GM19025 (cell line): ENCODE measurements at regions not wholly inside any gene's neighbourhood (a gene's known extent, or its start where the extent isn't known, plus 50 kb on each side); places are given as distances from the start of the nearest gene placed in this dataset.

Source experiments
- ATAC-seq: cut with Tn5 transposase; IDR thresholded peaks from one replicate; pipeline ENCODE4 v1.9.1; 2021; ENCODE audit warnings: mild to moderate bottlenecking, low read depth, moderate library complexity; ENCODE audit not compliant: unreplicated experiment

DNA sequence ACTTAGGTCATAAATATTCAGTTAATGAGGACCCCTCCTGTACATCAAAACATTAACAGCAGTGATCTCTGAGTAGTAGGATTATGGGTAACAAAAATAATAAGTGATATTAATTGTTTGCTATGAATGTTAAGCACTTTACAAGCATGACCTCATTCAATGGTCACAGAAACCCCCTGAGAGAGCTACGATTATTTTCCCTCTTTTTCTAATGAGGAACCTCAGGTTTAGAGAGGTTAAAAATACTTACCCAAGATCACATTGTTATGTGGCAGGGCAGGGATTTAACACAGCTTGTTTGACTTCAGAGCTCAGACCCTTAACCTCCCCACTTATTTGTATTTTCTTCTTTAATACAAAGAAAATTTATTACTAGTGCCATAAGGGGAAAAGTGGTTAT, 228.2 kb downstream of the TBL1XR1 start:
- ATAC-seq: no peak

DNA sequence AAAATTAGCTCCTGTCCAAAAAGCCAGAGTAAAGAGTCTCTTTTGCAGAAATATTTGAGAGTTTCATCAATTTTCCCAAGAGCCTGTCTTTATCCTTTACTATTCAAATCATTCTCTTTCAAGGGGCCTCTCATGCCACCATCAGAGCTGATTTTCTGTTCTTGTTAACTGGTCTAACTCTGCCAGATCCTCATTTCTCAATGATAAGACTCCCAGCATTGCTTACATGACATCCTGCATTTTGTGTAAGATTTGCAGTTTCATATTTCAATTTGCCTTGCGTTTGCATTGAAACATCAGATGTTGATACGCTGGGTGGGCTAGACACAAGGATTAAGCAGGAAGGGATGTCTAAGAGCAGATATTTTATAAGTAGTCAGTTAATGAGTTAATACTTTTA, 228.7 kb downstream of the TBL1XR1 start:
- ATAC-seq: no peak

DNA sequence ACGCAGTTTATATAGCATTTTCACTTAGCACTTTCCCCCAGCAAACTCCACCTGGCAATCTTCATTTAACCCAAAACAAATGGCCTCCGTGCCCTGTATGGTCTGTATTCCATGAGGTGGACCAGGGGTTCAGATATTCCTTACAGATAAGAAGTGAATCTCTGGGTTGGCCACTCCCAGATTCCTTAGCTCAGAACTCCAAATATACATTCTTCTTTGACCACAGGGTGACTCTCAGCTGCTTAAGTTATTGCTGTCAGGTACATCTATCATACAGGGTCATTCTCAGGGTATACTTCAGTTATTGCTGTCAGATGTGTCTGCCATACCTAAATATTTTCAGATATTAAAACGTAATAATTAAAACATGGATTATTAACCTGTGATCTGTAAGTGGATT, 229.8 kb downstream of the TBL1XR1 start:
- ATAC-seq: no peak

DNA sequence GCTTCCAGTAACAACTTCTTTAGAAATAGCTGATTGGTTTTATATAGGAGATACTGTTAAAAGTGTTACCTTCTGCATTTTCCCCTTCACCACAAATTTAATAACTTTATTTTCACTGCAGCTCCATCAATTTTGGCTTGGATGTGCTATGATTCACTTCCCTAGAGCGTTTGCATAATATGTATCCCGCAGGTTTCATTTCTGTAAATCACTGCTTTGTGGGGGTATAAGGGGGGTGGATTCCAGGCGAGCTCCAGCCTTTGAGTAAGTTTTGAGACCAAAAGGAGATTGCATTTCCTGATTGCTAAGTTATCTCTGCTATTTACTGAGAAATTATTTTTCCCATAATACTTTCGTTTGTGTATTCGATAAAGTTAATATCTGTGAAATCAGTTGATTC, 232.6 kb downstream of the TBL1XR1 start:
- no peak for ATAC-seq

DNA sequence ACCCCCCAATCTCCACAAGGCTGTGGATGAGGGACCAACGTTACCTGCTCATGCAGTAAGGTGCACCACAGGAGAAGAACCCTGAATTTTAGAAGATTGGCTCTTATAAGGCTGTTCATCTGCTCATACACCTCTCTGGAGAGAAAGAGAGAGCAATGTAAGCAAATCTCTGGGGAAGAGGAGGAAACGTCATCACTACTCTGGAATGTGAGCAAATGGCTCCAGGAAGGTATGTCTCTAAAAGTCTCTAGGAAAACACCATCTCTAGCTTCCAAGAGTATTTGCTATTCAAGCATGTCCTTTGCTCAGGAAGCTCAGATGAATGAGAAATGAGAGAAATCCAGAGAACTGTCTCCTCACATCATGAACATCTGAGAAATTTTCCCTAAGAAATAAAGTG, 235.4 kb downstream of the TBL1XR1 start:
- ATAC-seq: no peak

DNA sequence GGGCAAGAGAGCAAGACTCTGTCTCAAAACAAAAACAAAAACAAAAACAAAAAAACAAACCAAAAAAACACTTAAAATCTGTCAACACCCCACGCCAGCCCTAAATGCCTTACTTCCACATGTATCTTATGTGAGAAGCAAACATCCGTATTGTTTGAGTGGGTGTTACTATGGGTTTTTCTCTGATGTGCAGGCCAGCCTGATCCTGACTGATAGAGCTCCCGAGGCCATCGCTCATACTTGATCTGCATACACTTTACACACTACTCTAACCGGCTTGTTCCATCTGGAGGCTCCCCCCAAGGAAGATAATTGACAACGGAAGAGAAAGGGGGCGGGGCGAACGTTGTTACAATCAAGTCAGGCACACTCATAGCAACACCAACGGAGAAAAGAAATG, 237.4 kb downstream of the TBL1XR1 start:
- no peak for ATAC-seq

DNA sequence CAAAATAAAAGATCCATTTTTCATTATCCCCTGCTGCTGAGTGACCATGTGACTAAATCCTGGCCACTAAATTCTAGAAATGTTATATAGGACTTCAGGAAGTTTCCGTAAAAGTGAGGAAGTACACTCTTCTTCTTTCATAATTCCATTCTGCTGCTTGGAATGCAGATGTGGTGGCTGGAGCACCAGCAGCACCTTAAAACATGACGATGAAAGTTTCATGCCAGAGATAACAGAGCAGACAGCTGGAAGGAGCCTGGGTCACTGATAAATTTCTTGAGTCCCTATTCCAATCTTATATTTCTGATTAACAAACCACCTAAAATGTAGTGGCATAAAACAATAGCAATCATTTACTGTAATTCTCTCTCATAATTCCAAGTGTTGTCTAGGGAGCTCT, 238.7 kb downstream of the TBL1XR1 start:
- no peak for ATAC-seq

DNA sequence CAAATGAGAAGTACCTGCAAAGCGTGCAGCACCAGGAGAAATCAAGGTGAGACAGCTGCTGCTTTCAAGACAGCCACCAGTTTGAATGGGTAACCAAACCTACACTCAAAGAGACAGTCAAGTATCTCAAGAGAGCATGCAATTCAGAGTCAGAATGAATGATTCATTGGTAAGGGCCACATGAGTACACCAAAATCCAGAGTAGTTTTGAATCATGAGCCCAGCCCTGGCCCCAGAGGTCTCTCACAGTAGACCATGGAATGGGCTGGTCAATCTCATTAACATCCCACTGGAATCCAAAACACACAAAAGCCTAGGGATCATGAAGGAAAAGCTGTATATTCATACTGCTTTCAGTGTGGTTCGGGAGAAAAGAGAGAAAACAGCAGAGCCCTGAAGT, 242.8 kb downstream of the TBL1XR1 start:
- ATAC-seq: no peak

DNA sequence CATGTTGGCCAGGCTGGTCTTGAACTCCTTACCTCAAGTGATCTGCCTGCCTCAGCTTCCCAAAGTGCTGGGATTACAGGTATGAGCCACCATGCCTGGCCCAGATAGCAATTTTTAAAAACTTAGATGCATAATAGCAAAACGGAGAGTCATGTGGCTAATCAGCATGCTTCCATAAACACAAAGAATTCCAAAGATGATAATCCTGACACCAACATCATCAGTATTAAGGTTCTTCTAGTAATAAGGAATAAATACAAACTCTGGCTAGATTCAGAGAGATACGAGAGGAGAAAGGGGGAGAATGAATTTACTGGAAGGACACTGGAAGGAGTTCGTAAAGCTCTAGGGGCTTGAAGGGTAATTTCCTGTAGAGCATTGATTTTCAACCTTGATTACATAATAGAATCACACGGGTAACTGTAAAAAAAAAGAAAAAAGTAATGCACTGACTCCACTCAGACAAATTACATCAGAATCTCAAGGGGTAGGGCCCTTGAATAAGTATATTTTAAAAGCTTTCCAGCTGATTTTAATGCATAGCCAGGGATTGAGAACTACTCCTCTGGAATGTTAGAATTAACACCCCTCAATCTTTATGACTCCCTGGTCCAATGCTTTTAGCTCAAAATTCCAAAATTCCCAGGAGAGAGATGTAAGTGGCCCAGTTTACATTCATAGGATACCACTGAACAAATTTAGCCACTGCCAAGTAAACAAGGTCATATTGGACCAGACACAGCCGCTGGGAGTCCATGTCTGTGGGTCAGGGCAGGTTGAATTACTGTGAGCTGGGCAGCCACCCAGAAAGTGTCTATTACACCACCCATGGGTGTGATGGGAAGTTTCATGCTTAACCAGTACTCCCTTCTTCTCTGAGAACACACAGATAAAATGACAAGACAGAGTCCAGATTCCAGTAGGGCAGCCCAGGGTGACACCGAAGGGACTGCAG, 243.9 kb downstream of the TBL1XR1 start:
- ATAC-seq: no peak

DNA sequence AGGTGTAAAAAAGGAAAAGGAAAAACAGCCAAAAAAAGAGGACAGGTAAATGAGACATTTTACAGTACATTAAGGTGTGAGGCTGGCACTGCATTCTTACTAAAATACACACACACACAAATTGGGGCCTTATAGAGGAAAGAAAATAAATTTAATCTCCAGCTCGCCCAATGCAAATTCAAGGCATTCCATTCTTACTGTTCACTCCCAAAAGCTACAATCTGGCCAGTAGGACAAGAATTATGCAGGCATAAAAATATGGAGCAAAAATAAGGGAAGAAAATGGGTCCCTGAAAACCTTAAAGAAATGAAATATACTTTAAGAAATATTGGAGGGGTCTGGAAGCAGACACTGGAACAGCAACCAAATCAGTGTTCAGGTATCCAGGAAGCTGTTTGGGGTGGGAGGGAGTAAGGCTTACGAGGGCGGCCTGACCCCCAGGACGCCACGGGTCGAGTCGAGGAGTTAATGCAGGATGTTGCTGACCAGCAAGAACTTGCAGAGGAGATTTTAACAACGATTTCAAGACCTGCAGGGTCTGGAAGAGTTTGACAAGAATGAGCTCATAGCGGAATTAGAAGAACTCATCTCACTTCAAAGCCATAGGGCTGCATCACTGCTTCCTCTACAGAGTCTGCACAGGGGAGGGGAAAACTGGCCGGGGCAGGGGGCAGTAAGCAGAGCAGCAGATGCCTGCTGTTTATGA, 245.5 kb downstream of the TBL1XR1 start:
- ATAC-seq: no peak

DNA sequence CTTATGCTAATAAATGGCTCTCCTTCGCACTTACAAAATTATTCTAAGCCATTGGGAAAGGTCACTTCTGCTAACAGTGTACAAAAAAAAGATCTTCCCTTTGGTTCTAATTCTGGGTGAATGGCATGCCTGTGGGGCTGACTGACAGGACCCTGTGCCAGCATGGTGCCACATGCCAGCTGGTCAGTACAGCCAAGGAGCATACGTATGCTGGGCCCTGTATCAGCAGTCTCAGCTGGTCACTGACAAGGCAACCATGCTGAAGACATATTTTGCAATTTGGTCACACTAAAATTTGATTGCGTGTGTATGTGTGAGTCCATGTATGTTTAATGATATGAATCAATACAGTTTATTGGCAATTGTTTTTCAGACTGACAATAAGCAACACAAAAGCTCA, 246.1 kb downstream of the TBL1XR1 start:
- no peak for ATAC-seq

DNA sequence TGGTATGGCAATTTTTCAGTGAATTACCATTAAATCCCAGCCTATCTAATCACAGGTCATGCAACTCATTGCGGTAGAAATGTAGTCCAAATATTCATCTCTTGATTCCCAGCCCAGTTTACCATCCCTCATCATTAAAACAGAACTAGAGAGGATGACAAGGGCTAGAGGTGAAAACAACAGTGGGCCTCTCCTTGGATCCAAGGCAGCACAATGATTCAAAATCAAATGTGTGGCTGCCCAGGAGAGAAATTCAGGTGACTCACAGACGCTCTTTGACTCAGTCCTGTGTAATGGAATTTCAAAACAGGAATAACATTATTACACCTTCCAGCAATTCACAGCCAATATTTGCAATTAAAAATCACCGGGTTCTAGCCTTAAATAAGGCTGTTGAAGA, 246.5 kb downstream of the TBL1XR1 start:
- ATAC-seq: no peak

DNA sequence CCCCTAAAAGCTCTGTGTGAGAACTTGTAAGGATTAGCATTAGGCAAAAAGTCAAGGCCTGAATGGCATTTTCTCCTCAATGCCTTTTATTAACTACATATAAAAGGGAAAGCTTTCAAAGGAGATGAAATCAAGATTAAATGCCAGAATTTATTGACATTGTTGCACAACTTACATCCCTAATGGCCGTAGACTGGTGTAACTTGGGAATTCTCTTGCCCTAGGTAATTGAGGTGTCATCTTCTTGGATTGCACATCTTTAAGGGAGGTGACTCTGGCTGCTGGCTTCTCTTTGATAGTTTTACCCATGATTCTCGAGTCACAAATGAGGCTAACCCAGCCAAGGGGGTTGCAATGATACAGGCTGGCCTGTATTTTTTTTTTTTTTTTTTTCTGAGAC, 249.1 kb downstream of the TBL1XR1 start:
- ATAC-seq: no peak

DNA sequence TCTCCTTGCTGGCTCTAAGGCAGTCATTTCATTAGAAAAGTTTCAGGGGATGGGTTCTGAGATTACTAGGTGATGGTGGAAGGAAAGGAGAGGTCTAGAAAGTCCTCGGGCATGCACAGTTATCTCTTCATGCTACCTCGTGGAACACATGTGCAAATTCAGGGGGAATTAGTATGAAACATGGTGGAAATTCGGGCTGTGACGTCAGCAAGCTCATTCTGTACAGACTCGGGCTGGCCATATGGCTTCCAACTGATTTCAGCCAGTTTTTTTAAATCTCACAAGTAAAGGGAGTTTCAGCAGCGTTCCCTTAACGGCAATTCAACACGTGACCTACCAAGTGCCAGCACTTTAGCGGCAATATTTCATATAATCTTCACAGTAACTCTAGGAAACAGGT, 251.1 kb downstream of the TBL1XR1 start:
- no peak for ATAC-seq

DNA sequence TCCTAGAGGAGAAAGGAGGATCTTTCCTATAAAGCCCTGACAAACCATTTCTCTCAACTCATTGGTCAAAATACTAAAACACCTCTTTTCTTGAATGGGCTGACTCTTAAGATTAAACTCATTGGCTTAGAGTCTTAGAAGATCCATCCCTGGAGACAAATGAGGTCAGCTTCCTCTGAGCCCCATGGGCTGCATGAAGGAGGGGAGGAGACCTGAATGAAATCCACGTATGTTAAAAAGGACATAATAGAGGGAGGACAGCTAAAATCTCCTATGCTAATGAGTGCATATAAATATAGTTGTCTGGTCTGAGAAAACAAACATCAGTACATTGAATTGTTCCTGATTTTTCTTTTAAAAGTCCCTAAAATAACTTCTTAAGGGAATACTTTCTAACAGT, 255.0 kb downstream of the TBL1XR1 start:
- ATAC-seq: no peak

DNA sequence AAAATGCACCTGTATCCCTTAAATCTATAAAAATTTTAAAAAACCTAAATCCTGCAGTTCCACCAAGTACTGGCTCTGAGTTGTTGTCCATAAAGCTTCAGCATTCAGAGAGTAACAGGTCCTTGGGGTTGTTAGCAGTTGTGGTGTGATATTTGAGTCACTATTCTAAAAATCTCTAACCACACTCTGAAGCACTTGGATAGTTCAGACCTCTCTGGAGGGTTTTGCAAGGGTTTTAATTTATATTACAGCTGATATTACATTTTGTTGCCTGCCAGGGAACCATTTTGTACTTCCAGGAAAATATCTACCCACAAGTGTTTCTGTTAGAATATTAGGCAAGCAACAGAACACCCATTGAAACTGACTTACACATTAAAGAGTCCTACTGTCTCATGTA, 255.6 kb downstream of the TBL1XR1 start:
- no peak for ATAC-seq

DNA sequence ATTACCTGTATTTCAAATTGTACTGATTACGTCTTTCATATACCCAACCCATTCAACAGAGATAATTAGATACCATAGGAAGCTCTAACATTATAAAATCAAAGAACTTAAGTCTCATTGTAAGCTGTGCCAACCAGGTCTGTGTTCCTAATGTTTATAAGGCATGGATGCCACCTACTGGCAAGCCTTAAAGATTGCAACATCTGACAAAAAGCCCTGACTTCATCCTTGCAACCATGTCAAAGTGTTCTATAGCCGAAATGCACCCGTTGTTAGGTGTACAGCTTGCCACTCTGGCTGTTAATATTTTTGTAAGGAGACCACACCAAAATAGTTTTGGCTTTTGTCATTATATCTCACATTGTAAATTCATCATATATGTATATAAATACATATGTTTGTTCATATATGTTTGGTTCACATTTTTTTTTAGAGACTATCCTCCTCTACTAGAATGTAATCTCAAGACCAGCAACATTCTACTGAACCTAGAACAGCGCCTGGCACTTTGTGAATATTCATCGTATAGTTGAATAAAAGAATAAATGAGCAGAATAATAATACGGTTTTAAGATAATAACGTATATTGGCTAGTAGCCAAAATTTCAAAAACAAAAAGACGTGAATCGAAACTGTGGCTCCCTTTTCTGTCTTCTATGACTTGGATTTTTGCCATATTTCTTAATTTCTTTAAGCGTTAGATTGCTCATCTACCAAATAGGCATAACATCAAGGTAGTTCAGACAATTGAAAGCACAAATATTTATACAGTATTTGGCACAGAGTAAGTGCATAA, 258.1 kb downstream of the TBL1XR1 start:
- ATAC-seq: peak; percentile 91

DNA sequence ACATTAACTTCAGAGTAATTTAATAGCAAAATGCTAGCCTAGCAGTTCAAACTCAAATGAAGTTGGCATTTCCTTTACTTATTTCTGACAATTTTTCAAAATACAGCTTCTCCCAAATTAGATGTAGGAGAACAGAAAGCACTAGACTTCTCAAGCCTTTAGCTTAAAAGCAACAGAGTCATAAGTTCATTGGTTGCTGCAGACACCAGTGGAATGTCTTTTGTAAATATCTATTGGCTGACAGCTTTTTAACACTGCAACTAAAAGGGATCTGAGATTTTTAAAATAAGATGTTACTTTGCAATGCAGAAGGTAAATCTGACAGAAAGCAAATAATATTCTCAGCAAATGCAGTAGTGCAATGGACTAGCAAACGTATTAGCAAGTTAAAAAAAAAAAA, 259.3 kb downstream of the TBL1XR1 start:
- no peak for ATAC-seq

DNA sequence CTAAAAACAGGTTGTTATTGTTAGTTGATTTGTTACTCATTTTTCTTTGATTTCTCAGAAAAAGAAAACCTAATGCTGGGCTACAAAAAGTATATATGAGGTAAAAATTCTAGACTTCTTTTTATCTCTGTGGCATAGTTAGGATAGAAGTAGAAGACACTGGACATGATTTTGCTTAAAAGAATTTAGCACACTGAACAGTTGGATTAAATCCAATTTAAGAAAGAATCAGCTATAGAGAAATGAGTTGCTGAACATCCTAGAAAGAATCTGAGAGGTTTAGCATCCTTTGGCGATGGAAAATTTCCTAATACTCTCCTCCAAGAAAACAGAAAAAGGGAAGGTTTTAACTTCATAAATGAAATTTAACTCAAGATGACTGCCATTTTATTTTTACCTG, 259.7 kb downstream of the TBL1XR1 start:
- ATAC-seq: no peak

DNA sequence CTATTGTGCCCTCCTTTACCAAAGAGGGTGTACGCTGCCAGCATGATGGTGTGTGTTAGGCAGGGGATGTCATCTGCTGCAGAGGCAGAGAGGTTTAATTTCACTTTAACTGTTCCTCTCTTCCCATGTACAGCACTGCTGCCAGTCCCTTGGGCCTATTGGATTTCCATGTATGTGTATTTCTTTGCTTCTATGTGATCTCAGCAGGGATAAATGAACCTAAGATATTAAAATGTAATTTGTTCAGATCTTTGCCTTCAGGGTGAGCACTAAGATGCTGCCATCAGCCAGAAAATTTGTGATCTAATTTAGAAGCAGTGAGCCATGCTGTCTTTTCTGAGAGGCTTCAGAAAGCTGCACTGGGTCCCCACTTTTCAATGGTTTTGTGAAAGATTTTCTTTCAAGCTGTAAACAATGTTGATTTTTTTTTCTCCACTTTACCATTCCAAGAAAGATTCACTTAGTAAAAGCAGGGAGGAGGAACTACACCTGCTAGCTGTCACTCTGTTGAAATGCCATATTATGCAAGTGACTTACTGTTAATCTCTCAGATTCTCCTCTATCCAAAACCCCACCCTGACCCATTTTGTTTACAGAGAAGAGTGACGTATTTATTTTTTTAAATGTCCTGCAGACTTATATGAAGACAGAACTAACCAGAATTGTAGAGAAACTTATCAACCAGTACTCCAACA, 261.9 kb downstream of the TBL1XR1 start:
- ATAC-seq: no peak

DNA sequence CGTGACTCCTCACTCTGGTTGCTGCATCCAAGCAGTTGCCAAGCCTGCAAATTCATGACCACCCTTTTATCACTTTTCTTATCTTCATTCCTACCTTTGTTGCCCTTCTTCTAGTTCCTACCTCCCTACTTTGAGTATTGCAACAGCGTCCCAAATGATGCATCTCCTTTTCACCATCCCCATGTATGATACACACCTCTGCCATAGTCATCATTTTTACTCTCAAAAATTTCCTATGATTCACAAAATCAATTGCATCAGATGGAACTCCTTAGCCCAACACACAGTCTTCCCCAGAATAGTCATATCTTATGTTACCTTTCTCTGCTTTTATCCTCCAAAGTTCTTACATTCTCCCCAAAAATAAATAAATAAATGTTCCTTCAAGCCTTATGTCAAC, 262.6 kb downstream of the TBL1XR1 start:
- no peak for ATAC-seq
